Neural cell (in vitro differentiated cells): ENCODE measurements at regions not wholly inside any gene's neighbourhood (a gene's known extent, or its start where the extent isn't known, plus 50 kb on each side); places are given as distances from the start of the nearest gene placed in this dataset.

Experiments
- EP300 ChIP-seq: fragments of 450-650 bp; conservative IDR thresholded peaks from 2 replicates; pipeline ENCODE4 v1.6.1; 2014; ENCODE audit warnings: antibody characterized with exemption, mild to moderate bottlenecking, moderate library complexity; ENCODE audit not compliant: poor library complexity, severe bottlenecking
- EZH2 ChIP-seq: fragments of 200-600, 300-800 bp; shearing (Covaris generic), sonication (generic); IDR thresholded peaks from 2 replicates; pipeline ENCODE4 v1.6.1; 2014; ENCODE audit warnings: antibody characterized with exemption, low read length, borderline replicate concordance, mild to moderate bottlenecking; ENCODE audit not compliant: insufficient read depth, poor library complexity, severe bottlenecking
- POLR2AphosphoS5 ChIP-seq: IDR thresholded peaks from 2 replicates; pipeline ENCODE4 v1.6.1; 2012
- RAD21 ChIP-seq: fragments of 450-650 bp; conservative IDR thresholded peaks from 2 replicates; pipeline ENCODE4 v1.6.1; 2014; ENCODE audit warnings: antibody characterized with exemption, mild to moderate bottlenecking, moderate library complexity
- TF ChIP-seq, protein P1 (sequence below): fragments of 450-650 bp; IDR thresholded peaks from 2 replicates; pipeline ENCODE4 v1.5.1; 2014; ENCODE audit warnings: antibody characterized with exemption, mild to moderate bottlenecking, moderate library complexity; ENCODE audit not compliant: poor library complexity, severe bottlenecking
- TF ChIP-seq, protein P2 (sequence below): IDR thresholded peaks from 2 replicates; pipeline ENCODE4 v1.6.1; 2012; ENCODE audit warnings: borderline replicate concordance

DNA sequence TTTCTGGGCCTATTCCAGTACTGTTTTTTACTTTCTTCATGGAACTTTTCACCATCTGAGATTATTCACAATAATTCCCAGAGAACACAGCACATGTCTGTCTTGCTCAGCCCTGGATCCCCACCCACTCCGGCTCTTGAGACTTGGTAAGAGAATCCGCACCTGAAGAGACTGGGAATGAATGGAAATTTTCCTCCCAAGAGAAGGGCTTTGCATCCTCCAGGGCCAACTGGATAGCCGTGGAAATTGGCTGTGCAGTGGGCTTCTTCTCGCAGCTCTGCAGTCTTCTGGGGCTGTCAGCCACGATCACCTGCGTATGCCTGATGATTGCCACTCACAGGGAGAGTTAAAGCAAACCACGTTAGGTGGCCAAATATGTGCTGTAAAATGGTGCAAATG, 159.1 kb downstream of the THBS2 start:
- TF ChIP-seq, protein P1, sequence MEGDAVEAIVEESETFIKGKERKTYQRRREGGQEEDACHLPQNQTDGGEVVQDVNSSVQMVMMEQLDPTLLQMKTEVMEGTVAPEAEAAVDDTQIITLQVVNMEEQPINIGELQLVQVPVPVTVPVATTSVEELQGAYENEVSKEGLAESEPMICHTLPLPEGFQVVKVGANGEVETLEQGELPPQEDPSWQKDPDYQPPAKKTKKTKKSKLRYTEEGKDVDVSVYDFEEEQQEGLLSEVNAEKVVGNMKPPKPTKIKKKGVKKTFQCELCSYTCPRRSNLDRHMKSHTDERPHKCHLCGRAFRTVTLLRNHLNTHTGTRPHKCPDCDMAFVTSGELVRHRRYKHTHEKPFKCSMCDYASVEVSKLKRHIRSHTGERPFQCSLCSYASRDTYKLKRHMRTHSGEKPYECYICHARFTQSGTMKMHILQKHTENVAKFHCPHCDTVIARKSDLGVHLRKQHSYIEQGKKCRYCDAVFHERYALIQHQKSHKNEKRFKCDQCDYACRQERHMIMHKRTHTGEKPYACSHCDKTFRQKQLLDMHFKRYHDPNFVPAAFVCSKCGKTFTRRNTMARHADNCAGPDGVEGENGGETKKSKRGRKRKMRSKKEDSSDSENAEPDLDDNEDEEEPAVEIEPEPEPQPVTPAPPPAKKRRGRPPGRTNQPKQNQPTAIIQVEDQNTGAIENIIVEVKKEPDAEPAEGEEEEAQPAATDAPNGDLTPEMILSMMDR, result no peak
- no peak for TF ChIP-seq EZH2
- no peak for TF ChIP-seq POLR2AphosphoS5
- TF ChIP-seq, protein P2, sequence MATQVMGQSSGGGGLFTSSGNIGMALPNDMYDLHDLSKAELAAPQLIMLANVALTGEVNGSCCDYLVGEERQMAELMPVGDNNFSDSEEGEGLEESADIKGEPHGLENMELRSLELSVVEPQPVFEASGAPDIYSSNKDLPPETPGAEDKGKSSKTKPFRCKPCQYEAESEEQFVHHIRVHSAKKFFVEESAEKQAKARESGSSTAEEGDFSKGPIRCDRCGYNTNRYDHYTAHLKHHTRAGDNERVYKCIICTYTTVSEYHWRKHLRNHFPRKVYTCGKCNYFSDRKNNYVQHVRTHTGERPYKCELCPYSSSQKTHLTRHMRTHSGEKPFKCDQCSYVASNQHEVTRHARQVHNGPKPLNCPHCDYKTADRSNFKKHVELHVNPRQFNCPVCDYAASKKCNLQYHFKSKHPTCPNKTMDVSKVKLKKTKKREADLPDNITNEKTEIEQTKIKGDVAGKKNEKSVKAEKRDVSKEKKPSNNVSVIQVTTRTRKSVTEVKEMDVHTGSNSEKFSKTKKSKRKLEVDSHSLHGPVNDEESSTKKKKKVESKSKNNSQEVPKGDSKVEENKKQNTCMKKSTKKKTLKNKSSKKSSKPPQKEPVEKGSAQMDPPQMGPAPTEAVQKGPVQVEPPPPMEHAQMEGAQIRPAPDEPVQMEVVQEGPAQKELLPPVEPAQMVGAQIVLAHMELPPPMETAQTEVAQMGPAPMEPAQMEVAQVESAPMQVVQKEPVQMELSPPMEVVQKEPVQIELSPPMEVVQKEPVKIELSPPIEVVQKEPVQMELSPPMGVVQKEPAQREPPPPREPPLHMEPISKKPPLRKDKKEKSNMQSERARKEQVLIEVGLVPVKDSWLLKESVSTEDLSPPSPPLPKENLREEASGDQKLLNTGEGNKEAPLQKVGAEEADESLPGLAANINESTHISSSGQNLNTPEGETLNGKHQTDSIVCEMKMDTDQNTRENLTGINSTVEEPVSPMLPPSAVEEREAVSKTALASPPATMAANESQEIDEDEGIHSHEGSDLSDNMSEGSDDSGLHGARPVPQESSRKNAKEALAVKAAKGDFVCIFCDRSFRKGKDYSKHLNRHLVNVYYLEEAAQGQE, result no peak
- no peak for TF ChIP-seq EP300
- no peak for TF ChIP-seq RAD21
